ENCODE measurements at regions not wholly inside any gene's neighbourhood (a gene's known extent, or its start where the extent isn't known, plus 50 kb on each side); places are given as distances from the start of the nearest gene placed in this dataset.

DNA sequence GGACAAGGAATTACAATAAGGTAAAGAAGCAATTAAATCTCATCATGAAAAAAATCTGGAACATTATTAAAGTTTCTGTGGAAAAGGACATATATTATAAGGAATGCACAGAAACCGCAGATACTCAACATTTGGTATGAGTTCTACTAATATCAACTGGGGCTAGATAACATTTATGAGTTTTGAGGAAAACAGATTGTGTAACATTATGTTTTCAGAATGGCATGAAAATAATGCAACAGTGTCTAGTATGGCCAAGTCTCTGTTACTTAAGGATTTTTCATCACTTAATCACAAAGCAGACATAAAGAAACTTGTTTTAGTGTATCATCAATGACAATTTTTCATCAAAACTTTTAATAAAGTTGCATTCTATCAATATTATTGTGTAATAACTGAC is 785.0 kb downstream of the GLUD2 start:
- WGBS, 3 donors: 79 to 91% (median 86%) methylated on average over 1 of the region's 1 CpG
- Histone ChIP-seq H3K36me3 (ENCODE audit: insufficient read depth in 1 of 2, low read depth in 1 of 2) (no peaks in the 10 kb centered on the region), H3K27me3 (ENCODE audit: insufficient read depth in 3 of 3, low read length in 2 of 3) (no peaks in the 10 kb centered on the region), H3K4me3 (no peak overlapping the region), H3K9me3 (no peaks in the 10 kb centered on the region), H3K4me1 (no peaks in the 10 kb centered on the region), H3K27ac (no peak overlapping the region)
- TF ChIP-seq, protein P1, sequence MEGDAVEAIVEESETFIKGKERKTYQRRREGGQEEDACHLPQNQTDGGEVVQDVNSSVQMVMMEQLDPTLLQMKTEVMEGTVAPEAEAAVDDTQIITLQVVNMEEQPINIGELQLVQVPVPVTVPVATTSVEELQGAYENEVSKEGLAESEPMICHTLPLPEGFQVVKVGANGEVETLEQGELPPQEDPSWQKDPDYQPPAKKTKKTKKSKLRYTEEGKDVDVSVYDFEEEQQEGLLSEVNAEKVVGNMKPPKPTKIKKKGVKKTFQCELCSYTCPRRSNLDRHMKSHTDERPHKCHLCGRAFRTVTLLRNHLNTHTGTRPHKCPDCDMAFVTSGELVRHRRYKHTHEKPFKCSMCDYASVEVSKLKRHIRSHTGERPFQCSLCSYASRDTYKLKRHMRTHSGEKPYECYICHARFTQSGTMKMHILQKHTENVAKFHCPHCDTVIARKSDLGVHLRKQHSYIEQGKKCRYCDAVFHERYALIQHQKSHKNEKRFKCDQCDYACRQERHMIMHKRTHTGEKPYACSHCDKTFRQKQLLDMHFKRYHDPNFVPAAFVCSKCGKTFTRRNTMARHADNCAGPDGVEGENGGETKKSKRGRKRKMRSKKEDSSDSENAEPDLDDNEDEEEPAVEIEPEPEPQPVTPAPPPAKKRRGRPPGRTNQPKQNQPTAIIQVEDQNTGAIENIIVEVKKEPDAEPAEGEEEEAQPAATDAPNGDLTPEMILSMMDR (IDR thresholded peaks at IDR 0.05): no peak
- DNase-seq: no peak
- ATAC-seq: no peak
- intact Hi-C loops (cut with DNase I): no loop called here

DNA sequence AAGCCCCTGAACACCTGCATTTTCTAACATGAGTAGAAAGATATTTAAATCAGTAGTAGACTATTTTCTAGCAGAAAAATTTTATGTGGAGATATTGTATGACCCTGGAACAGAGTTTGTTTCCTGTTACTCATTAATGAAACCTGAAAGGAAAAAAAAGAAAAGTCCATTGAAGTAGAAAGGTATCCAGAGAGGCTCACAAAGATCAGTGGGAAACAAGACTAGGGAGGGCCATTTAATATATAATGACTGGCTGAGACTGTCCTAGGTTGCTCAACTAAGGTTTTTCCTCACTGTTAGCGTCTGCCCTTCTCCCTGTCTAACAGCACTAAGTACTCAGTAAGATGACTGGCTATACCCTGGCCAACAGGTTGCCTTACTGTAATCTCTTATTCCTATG is 788.6 kb downstream of the GLUD2 start:
- WGBS, 3 donors: 45 to 59% (median 48%) methylated on average over 1 of the region's 1 CpG
- no peak for ATAC-seq
- H3K27me3 ChIP-seq (ENCODE audit: insufficient read depth in 3 of 3, low read length in 2 of 3): no peaks in the 10 kb centered on the region

DNA sequence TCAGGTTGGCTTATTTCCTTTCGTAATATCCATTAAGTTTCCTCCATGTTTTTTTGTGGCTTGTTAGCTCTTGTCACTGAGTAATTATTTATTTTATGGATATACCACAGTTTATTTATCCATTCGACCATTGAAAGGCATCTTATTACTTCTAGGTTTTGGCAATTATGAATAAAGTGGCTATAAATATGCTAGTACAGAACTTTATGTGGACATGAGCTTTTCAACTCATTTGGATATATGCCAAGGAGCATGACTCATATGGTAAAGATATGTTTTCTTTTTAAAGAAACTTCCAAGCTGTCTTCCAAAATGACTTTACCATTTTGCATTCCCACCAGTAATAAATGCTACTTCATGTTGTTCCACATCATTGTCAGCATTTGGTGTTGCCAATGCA is 803.6 kb downstream of the GLUD2 start:
- Histone ChIP-seq H3K4me3 (no peak overlapping the region), H3K4me1 (no peaks in the 10 kb centered on the region), H3K27ac (no peak overlapping the region), H3K9me3 (no peaks in the 10 kb centered on the region), H3K27me3 (ENCODE audit: insufficient read depth in 3 of 3, low read length in 2 of 3) (no peaks in the 10 kb centered on the region), H3K36me3 (ENCODE audit: insufficient read depth in 1 of 2, low read depth in 1 of 2) (no peaks in the 10 kb centered on the region)
- intact Hi-C loops (cut with DNase I): no loop called here
- TF ChIP-seq, protein P1 (IDR thresholded peaks at IDR 0.05): no peak
- DNase-seq (no peak), ATAC-seq (no peak)
- WGBS, 3 donors: 60 to 73% (median 68%) methylated on average over 2 of the region's 2 CpGs

More for the DNA sequence above, 788.6 kb downstream of the GLUD2 start:
- no peaks in the 10 kb centered on the region for H3K36me3 ChIP-seq (ENCODE audit: insufficient read depth in 1 of 2, low read depth in 1 of 2)
- no peaks in the 10 kb centered on the region for H3K4me1 ChIP-seq
- no peak for DNase-seq
- no peak overlapping the region for H3K27ac ChIP-seq
- TF ChIP-seq, protein P1 (IDR thresholded peaks at IDR 0.05): no peak
- no peak overlapping the region for H3K4me3 ChIP-seq
- intact Hi-C loops (cut with DNase I): no loop called here
- no peaks in the 10 kb centered on the region for H3K9me3 ChIP-seq

DNA sequence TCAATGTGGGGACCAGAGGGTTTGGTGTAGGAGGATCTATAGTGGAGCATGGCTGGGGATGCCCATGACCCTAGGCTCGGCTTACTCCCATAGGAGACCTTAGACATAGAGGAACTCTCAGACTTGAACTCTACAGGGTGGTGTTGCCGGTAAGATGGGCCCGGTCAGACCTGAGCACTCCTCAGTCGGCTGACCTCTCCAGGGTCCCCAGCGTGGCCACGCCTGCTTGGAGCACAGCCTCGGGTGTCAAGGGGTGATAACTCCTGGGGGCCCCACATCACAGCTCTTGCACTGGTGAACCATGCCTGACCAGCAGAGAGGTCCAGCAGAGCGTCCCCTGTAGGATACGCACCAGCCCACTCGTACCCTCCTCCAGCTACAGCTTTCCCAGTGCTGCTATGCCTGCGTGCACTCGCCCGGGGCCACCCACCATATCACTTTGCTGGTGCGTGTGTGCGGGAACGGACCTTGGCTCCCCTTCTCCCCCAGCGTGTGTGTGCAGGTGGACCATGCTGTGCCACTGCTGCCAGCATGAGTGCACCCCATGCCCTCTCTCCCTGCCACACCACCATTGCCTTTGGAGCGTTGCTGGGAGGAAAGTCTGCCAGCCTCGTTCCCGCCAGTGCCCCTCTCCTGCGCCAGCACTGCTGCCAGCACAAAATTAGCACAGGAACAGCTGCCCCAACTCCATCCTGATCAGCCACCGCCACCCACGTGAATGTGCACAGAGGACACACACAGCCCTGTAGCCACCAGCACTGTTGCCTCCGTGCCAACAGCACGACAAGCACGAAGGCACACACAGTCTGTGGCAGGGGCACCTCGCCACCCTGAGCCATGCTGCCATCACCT is 806.6 kb downstream of the GLUD2 start:
- no peak overlapping the region for H3K27ac ChIP-seq
- TF ChIP-seq, protein P1 (IDR thresholded peaks at IDR 0.05): no peak
- no peaks in the 10 kb centered on the region for H3K9me3 ChIP-seq
- ATAC-seq: no peak
- DNase-seq: no peak
- no peaks in the 10 kb centered on the region for H3K4me1 ChIP-seq
- no peaks in the 10 kb centered on the region for H3K36me3 ChIP-seq (ENCODE audit: insufficient read depth in 1 of 2, low read depth in 1 of 2)
- no peak overlapping the region for H3K4me3 ChIP-seq
- no peaks in the 10 kb centered on the region for H3K27me3 ChIP-seq (ENCODE audit: insufficient read depth in 3 of 3, low read length in 2 of 3)
- intact Hi-C loops (cut with DNase I): no loop called here
- WGBS, 3 donors: 84 to 91% (median 90%) methylated on average over 24 to 27 of the region's 27 CpGs

DNA sequence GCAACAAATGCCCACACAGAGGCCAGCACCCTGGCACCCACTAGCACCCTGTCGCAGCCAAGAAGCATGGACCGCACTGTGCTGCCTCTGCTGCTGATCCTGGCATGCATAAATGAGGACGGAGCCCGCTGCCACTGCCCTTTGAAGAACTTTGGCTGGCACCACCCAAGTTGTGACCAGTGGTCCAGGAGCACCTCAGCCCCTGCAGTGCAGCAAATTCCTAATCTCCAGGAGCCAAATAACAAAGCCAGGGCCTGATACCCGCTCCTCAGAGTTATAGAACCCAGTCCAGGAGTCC is 807.2 kb downstream of the GLUD2 start:
- TF ChIP-seq, protein P1 (IDR thresholded peaks at IDR 0.05): no peak
- Histone ChIP-seq H3K4me3 (no peak overlapping the region), H3K9me3 (no peaks in the 10 kb centered on the region), H3K27ac (no peak overlapping the region), H3K36me3 (ENCODE audit: insufficient read depth in 1 of 2, low read depth in 1 of 2) (no peaks in the 10 kb centered on the region), H3K4me1 (no peaks in the 10 kb centered on the region), H3K27me3 (ENCODE audit: insufficient read depth in 3 of 3, low read length in 2 of 3) (no peaks in the 10 kb centered on the region)
- ATAC-seq: no peak
- no peak for DNase-seq
- intact Hi-C loops (cut with DNase I): no loop called here
- WGBS, 3 donors: 73 to 89% (median 79%) methylated on average over 5 of the region's 5 CpGs
